Cerebellar cortex (tissue), 1 donor: ENCODE measurements at regions not wholly inside any gene's neighbourhood (a gene's known extent, or its start where the extent isn't known, plus 50 kb on each side); places are given as distances from the start of the nearest gene placed in this dataset.

ENCODE experiments used
- DNase-seq: peaks from one replicate; pipeline ENCODE4 v3.0.0-alpha.2; 2015; ENCODE audit warnings: low spot score

GRCh38 chr2:59005836-59006615 lies 764.9 kb upstream of the FANCL start:
- DNase-seq: no peak

GRCh38 chr2:59004621-59005020 lies 763.5 kb upstream of the FANCL start:
- DNase-seq: no peak

- no peak for DNase-seq
Observed at GRCh38 chr2:59000796-59001195, 759.7 kb upstream of the FANCL start.

GRCh38 chr2:58992062-58992706 lies 751.1 kb upstream of the FANCL start:
- no peak for DNase-seq

- DNase-seq: no peak
Observed at GRCh38 chr2:58991357-58991756, 750.2 kb upstream of the FANCL start.

GRCh38 chr2:58985541-58985940 lies 744.4 kb upstream of the FANCL start:
- DNase-seq: no peak

- no peak for DNase-seq
Observed at GRCh38 chr2:58984731-58985130, 743.6 kb upstream of the FANCL start.

GRCh38 chr2:58983111-58983510 lies 742.0 kb upstream of the FANCL start:
- DNase-seq: no peak

- no peak for DNase-seq
Observed at GRCh38 chr2:58981237-58981636, 740.1 kb upstream of the FANCL start.

GRCh38 chr2:58976375-58977071 lies 735.4 kb upstream of the FANCL start:
- no peak for DNase-seq

GRCh38 chr2:58974881-58975280 lies 733.8 kb upstream of the FANCL start:
- DNase-seq: no peak

GRCh38 chr2:58974426-58974825 lies 733.3 kb upstream of the FANCL start:
- DNase-seq: no peak

GRCh38 chr2:58973811-58974281 lies 732.7 kb upstream of the FANCL start:
- no peak for DNase-seq

- no peak for DNase-seq
Observed at GRCh38 chr2:58972737-58973136, 731.6 kb upstream of the FANCL start.

- DNase-seq: no peak
Observed at GRCh38 chr2:58971511-58972360, 730.6 kb upstream of the FANCL start.

GRCh38 chr2:58970365-58970764 lies 729.2 kb upstream of the FANCL start:
- DNase-seq: no peak

GRCh38 chr2:58968885-58969284 lies 727.8 kb upstream of the FANCL start:
- no peak for DNase-seq

GRCh38 chr2:58967736-58968135 lies 726.6 kb upstream of the FANCL start:
- DNase-seq: no peak

- no peak for DNase-seq
Observed at GRCh38 chr2:58965602-58966001, 724.5 kb upstream of the FANCL start.

GRCh38 chr2:58959996-58960395 lies 718.9 kb upstream of the FANCL start:
- DNase-seq: no peak

- no peak for DNase-seq
Observed at GRCh38 chr2:58957188-58957840, 716.2 kb upstream of the FANCL start.
